H1 (cell line): ENCODE measurements at regions not wholly inside any gene's neighbourhood (a gene's known extent, or its start where the extent isn't known, plus 50 kb on each side); places are given as distances from the start of the nearest gene placed in this dataset.

Source experiments
- CREB1 ChIP-seq: IDR thresholded peaks from 2 replicates; pipeline ENCODE4 v1.6.1; 2012; ENCODE audit warnings: inconsistent platforms
- TAF1 ChIP-seq: IDR thresholded peaks from 2 replicates; pipeline ENCODE4 v1.6.1; 2011; ENCODE audit warnings: mild to moderate bottlenecking, low read depth, low read length
- YY1 ChIP-seq: IDR thresholded peaks from 2 replicates; pipeline ENCODE4 v1.6.1; 2011; ENCODE audit warnings: low read depth, mild to moderate bottlenecking, low read length

GRCh38 chr1:101105877-101106276, 80.3 kb upstream of the DPH5 start (continued):
- no peak for TF ChIP-seq YY1
- no peak for TF ChIP-seq CREB1
- no peak for TF ChIP-seq TAF1
